Thoracic aorta (tissue), 2 donors: ENCODE measurements at regions not wholly inside any gene's neighbourhood (a gene's known extent, or its start where the extent isn't known, plus 50 kb on each side); places are given as distances from the start of the nearest gene placed in this dataset.

Source experiments
- ATAC-seq: fragments of 150-250 bp; one replicate; pipeline ENCODE4 v1.8.0; 2017; ENCODE audit warnings: low read depth; ENCODE audit not compliant: insufficient number of reproducible peaks, low FRiP score
- DNase-seq: peaks from one replicate; pipeline ENCODE4 v3.0.0-alpha.2; 2020; ENCODE audit warnings: low spot score
- H3K27ac ChIP-seq, 2 donors: fragments of 200-600 bp; sonication (generic); 1 replicate in 1 of 2; 2 replicates in 1 of 2; pipeline ENCODE4 v1.5.1; 2016; ENCODE audit warnings: mild to moderate bottlenecking in 2 of 2, moderate library complexity in 2 of 2
- H3K27me3 ChIP-seq: fragments of 200-600 bp; sonication (generic); replicated peaks from 2 replicates; pipeline ENCODE4 v1.6.0; 2016; ENCODE audit warnings: mild to moderate bottlenecking; ENCODE audit not compliant: insufficient read depth
- H3K36me3 ChIP-seq: fragments of 200-600 bp; sonication (generic); one replicate; pipeline ENCODE4 v1.5.1; 2016
- H3K4me1 ChIP-seq, 2 donors: fragments of 200-600 bp; sonication (generic); 1 replicate in 1 of 2; 2 replicates in 1 of 2; pipeline versions ENCODE4 v1.5.1 to v1.6.0; 2016; ENCODE audit warnings: low read depth in 2 of 2, mild to moderate bottlenecking in 1 of 2; ENCODE audit not compliant: control insufficient read depth in 1 of 2
- H3K4me3 ChIP-seq: fragments of 200-600 bp; sonication (generic); 2 replicates; pipeline ENCODE4 v1.5.1; 2016; ENCODE audit warnings: mild to moderate bottlenecking
- H3K9me3 ChIP-seq: fragments of 200-600 bp; sonication (generic); 2 replicates; pipeline ENCODE4 v1.5.1; 2016
- TF ChIP-seq, protein P1 (sequence below): fragments of 200-600 bp; sonication (generic); IDR thresholded peaks from one replicate; pipeline ENCODE4 v1.5.1; 2019; ENCODE audit warnings: antibody characterized with exemption

DNA sequence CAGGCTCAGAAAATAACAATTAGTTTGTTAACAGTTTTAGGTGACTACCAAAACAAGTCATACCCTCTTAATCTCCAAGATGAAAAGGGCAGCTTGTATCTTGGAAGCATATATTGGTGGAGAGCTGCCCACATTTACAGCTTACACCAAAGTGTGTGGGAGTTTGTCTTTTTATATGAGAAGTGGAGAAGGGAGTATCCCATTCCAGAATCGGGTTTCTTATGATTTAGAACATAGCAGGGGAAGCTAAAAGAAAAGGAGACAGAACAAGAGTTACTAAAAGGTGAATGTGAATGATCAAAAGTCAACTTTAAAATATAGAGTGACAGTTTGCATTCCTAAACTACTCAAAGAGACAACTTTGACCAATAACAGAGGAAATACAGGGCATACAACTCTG is 338.6 kb upstream of the VWC2 start:
- Histone ChIP-seq H3K4me1 (no peaks in the 10 kb centered on the region), H3K27me3 (no peaks in the 10 kb centered on the region), H3K9me3 (no peaks in the 10 kb centered on the region), H3K4me3 (no peak overlapping the region), H3K27ac (no peak overlapping the region), H3K36me3 (no peaks in the 10 kb centered on the region)
- no peak for DNase-seq
- ATAC-seq: no peak
- TF ChIP-seq, protein P1, sequence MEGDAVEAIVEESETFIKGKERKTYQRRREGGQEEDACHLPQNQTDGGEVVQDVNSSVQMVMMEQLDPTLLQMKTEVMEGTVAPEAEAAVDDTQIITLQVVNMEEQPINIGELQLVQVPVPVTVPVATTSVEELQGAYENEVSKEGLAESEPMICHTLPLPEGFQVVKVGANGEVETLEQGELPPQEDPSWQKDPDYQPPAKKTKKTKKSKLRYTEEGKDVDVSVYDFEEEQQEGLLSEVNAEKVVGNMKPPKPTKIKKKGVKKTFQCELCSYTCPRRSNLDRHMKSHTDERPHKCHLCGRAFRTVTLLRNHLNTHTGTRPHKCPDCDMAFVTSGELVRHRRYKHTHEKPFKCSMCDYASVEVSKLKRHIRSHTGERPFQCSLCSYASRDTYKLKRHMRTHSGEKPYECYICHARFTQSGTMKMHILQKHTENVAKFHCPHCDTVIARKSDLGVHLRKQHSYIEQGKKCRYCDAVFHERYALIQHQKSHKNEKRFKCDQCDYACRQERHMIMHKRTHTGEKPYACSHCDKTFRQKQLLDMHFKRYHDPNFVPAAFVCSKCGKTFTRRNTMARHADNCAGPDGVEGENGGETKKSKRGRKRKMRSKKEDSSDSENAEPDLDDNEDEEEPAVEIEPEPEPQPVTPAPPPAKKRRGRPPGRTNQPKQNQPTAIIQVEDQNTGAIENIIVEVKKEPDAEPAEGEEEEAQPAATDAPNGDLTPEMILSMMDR: no peak

DNA sequence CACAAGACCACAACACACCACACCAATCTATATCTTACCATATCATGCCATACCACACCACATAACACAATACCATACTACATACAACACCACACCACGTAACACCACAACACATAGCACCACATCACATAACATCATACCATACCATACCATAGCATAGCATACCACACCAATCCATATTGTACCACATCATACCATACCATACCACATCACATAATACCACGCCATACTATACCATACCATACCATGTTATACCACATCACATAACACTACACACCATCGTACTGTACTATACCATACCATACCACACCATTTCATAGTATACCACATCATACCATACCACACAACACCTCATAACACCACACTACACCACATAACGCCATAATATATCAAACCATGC is 335.2 kb upstream of the VWC2 start:
- no peaks in the 10 kb centered on the region for H3K27me3 ChIP-seq
- no peak overlapping the region for H3K27ac ChIP-seq
- H3K9me3 ChIP-seq: no peaks in the 10 kb centered on the region
- no peaks in the 10 kb centered on the region for H3K36me3 ChIP-seq
- H3K4me3 ChIP-seq: no peak overlapping the region
- ATAC-seq (no peak), DNase-seq (no peak)
- TF ChIP-seq, protein P1: no peak
- H3K4me1 ChIP-seq: no peaks in the 10 kb centered on the region

DNA sequence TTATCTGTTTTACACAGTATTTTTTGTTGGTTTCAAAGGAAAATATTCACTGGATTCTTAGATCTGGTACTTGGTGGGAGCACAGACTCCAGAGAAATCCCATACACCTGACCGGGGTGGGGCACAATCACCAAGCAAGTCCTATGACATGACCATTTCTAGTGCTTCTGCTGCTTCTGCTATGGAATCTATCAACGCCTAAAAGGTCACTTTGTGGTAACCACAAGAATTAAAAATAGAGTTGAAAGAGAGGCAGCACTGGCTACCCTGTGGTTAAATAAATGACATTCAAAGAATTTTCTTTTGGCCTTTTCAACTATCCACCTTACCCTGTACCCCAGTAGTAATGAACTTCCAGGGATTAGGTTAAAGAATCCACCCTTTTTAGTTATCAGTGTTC is 329.9 kb upstream of the VWC2 start:
- H3K9me3 ChIP-seq: no peaks in the 10 kb centered on the region
- no peaks in the 10 kb centered on the region for H3K27me3 ChIP-seq
- DNase-seq (no peak), ATAC-seq (no peak)
- TF ChIP-seq, protein P1: no peak
- H3K4me3 ChIP-seq: no peak overlapping the region
- no peaks in the 10 kb centered on the region for H3K4me1 ChIP-seq
- H3K27ac ChIP-seq: no peak overlapping the region
- H3K36me3 ChIP-seq: no peaks in the 10 kb centered on the region

GRCh38 chr7:49453486-49453885 is 320.0 kb upstream of the VWC2 start:
- Histone ChIP-seq H3K36me3 (no peaks in the 10 kb centered on the region), H3K9me3 (no peaks in the 10 kb centered on the region), H3K27me3 (no peaks in the 10 kb centered on the region), H3K27ac (no peak overlapping the region), H3K4me3 (no peak overlapping the region), H3K4me1 (no peaks in the 10 kb centered on the region)
- TF ChIP-seq, protein P1: no peak
- DNase-seq (no peak), ATAC-seq (no peak)

GRCh38 chr7:49479441-49479840 is 294.0 kb upstream of the VWC2 start:
- H3K4me1 ChIP-seq: no peaks in the 10 kb centered on the region
- no peak for ATAC-seq
- no peak overlapping the region for H3K4me3 ChIP-seq
- no peaks in the 10 kb centered on the region for H3K9me3 ChIP-seq
- no peak overlapping the region for H3K27ac ChIP-seq
- H3K27me3 ChIP-seq: no peaks in the 10 kb centered on the region
- no peak for DNase-seq
- H3K36me3 ChIP-seq: no peaks in the 10 kb centered on the region
- TF ChIP-seq, protein P1: no peak
